HL-60 (cell line): ENCODE measurements at regions not wholly inside any gene's neighbourhood (a gene's known extent, or its start where the extent isn't known, plus 50 kb on each side); places are given as distances from the start of the nearest gene placed in this dataset.

Source experiments
- DNase-seq, 2 experiments: peaks; one replicate each; pipeline ENCODE4 v3.0.0-alpha.2; 2010 to 2020; ENCODE audit warnings: low read depth in 1 of 2, low spot score in 1 of 2
- H3K27ac ChIP-seq: fragments of 250-450 bp; sonication (Bioruptor Pico); replicated peaks from 2 replicates; pipeline ENCODE4 v1.5.1; 2020; ENCODE audit warnings: mild to moderate bottlenecking, moderate library complexity
- H3K27me3 ChIP-seq: fragments of 250-450 bp; sonication (Bioruptor Pico); 2 replicates; pipeline ENCODE4 v1.5.1; 2021; ENCODE audit warnings: mild to moderate bottlenecking, moderate library complexity; ENCODE audit not compliant: insufficient read depth, poor library complexity, severe bottlenecking
- H3K4me3 ChIP-seq: replicated peaks from 2 replicates; pipeline ENCODE4 v1.5.1; 2011; ENCODE audit warnings: mild to moderate bottlenecking, control low read depth, low read length; ENCODE audit not compliant: insufficient read depth
- GABPA ChIP-seq: IDR thresholded peaks from 2 replicates; pipeline ENCODE4 v1.6.1; 2012; ENCODE audit warnings: low read depth
- POLR2AphosphoS5 ChIP-seq: IDR thresholded peaks from 2 replicates; pipeline ENCODE4 v1.6.1; 2012; ENCODE audit warnings: low read depth
- SPI1 ChIP-seq: IDR thresholded peaks from 2 replicates; pipeline ENCODE4 v1.6.1; 2012; ENCODE audit warnings: low read depth, mild to moderate bottlenecking, borderline replicate concordance
- TF ChIP-seq, protein P1 (sequence below): IDR thresholded peaks from one replicate; pipeline ENCODE4 v1.5.1; 2011; ENCODE audit warnings: low read length, control low read depth, inconsistent platforms; ENCODE audit not compliant: insufficient read depth
- TF ChIP-seq, protein P2 (sequence below): IDR thresholded peaks from 2 replicates; pipeline ENCODE4 v1.6.1; 2012; ENCODE audit warnings: low read depth; ENCODE audit not compliant: insufficient replicate concordance

DNA sequence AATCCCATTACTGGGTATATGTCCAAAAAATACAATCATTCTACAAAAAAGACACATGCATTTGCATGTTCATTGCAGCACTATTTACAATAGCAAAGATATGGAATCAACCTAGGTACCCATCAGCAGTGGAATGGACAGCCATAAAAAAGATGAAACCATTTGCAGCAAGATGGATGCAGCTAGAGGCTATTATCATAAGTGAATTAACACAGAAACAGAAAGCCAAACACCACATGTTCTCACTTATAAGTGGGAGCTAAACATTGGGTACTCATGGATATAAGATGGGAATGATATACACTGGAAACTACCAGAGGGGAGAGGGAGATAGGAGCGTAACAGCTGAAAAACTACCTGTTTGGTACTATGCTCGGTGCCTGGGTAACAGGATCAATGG lies 154.0 kb downstream of the TMEM26 start:
- TF ChIP-seq POLR2AphosphoS5 (no peak), SPI1 (no peak), GABPA (no peak)
- TF ChIP-seq, protein P1, sequence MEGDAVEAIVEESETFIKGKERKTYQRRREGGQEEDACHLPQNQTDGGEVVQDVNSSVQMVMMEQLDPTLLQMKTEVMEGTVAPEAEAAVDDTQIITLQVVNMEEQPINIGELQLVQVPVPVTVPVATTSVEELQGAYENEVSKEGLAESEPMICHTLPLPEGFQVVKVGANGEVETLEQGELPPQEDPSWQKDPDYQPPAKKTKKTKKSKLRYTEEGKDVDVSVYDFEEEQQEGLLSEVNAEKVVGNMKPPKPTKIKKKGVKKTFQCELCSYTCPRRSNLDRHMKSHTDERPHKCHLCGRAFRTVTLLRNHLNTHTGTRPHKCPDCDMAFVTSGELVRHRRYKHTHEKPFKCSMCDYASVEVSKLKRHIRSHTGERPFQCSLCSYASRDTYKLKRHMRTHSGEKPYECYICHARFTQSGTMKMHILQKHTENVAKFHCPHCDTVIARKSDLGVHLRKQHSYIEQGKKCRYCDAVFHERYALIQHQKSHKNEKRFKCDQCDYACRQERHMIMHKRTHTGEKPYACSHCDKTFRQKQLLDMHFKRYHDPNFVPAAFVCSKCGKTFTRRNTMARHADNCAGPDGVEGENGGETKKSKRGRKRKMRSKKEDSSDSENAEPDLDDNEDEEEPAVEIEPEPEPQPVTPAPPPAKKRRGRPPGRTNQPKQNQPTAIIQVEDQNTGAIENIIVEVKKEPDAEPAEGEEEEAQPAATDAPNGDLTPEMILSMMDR, result no peak
- TF ChIP-seq, protein P2, sequence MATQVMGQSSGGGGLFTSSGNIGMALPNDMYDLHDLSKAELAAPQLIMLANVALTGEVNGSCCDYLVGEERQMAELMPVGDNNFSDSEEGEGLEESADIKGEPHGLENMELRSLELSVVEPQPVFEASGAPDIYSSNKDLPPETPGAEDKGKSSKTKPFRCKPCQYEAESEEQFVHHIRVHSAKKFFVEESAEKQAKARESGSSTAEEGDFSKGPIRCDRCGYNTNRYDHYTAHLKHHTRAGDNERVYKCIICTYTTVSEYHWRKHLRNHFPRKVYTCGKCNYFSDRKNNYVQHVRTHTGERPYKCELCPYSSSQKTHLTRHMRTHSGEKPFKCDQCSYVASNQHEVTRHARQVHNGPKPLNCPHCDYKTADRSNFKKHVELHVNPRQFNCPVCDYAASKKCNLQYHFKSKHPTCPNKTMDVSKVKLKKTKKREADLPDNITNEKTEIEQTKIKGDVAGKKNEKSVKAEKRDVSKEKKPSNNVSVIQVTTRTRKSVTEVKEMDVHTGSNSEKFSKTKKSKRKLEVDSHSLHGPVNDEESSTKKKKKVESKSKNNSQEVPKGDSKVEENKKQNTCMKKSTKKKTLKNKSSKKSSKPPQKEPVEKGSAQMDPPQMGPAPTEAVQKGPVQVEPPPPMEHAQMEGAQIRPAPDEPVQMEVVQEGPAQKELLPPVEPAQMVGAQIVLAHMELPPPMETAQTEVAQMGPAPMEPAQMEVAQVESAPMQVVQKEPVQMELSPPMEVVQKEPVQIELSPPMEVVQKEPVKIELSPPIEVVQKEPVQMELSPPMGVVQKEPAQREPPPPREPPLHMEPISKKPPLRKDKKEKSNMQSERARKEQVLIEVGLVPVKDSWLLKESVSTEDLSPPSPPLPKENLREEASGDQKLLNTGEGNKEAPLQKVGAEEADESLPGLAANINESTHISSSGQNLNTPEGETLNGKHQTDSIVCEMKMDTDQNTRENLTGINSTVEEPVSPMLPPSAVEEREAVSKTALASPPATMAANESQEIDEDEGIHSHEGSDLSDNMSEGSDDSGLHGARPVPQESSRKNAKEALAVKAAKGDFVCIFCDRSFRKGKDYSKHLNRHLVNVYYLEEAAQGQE, result no peak
- Histone ChIP-seq H3K4me3 (no peak overlapping the region), H3K27me3 (no peaks in the 10 kb centered on the region), H3K27ac (no peak overlapping the region)
- DNase-seq, result no peak

DNA sequence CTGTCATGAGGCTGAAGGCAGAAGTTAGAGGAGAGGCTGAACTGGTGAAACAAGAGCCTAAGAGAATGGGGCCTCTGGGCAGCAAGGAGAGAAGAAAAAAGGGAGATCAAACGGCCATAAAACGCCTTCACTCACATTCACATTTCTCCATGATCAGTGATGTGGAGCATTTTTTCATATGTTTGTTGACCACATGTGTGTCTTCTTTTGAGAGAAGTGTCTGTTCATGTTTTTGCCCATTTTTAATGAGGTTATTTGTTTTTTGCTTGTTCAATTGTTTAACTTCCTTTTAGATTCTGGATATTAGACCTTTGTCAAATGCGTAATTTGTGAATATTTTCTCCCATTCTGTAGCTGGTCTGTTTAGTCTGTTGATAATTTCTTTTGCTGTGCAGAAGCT lies 155.0 kb downstream of the TMEM26 start:
- DNase-seq, result no peak
- H3K27me3 ChIP-seq, result no peaks in the 10 kb centered on the region
- no peak overlapping the region for H3K27ac ChIP-seq
- H3K4me3 ChIP-seq, result no peak overlapping the region
- no peak for TF ChIP-seq POLR2AphosphoS5
- TF ChIP-seq GABPA, result no peak
- TF ChIP-seq, protein P1, result no peak
- TF ChIP-seq, protein P2, result no peak
- TF ChIP-seq SPI1, result no peak

DNA sequence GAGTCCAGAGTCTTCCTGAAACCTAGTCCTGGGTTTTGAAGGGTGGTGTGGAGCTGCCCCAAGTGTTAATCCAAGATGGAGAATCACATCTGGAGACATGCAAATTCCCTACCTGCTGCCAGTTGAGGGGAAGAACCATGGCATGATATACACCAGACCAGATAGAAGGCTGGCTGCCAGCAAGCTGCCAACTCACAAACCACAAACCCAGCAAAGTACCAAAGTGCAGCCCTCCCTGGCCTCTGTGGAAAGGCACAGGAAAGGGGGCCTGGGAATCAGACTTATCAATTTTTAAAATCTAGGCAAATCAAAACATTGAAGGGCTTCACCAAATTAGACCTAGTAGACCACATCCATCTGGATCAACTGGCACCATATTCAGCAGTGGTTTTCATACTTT lies 157.0 kb downstream of the TMEM26 start:
- DNase-seq, result no peak
- no peaks in the 10 kb centered on the region for H3K27me3 ChIP-seq
- no peak for TF ChIP-seq POLR2AphosphoS5
- no peak for TF ChIP-seq SPI1
- TF ChIP-seq, protein P1, result no peak
- TF ChIP-seq, protein P2, result no peak
- no peak for TF ChIP-seq GABPA
- no peak overlapping the region for H3K27ac ChIP-seq
- H3K4me3 ChIP-seq, result no peak overlapping the region
